ENCODE measurements at regions not wholly inside any gene's neighbourhood (a gene's known extent, or its start where the extent isn't known, plus 50 kb on each side); places are given as distances from the start of the nearest gene placed in this dataset.

- no peak for DNase-seq (ENCODE audit: low read depth, low spot score)
Observed at GRCh38 chr12:91586015-91586414, 403.4 kb upstream of the DCN start.

- DNase-seq (ENCODE audit: low read depth, low spot score), result no peak
Observed at GRCh38 chr12:91582811-91583210, 400.2 kb upstream of the DCN start.

- no peak for DNase-seq (ENCODE audit: low read depth, low spot score)
Observed at GRCh38 chr12:91579516-91580263, 397.1 kb upstream of the DCN start.

GRCh38 chr12:91577586-91578539, 395.2 kb upstream of the DCN start:
- peak; percentile 4 for DNase-seq (ENCODE audit: low read depth, low spot score)

DNA sequence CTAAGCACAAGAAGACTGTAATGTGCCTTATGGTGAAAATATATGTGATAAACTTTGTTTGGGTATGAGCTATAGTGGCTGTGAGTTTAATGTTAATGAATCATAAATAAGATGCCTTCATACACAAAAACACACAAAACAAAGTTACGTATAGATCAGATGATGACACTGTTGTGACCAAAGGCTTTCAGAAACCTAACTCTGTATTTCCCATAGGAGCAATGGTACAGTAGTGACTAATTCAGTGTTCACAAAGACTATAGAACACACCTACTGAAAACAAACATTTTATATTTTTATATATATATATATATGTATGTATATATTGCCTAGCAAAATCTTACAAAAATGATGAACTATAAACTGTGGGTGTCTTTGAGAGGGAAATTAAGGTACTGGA, 393.8 kb upstream of the DCN start:
- DNase-seq (ENCODE audit: low read depth, low spot score), result no peak

GRCh38 chr12:91575630-91576029, 393.0 kb upstream of the DCN start:
- DNase-seq (ENCODE audit: low read depth, low spot score), result no peak

DNA sequence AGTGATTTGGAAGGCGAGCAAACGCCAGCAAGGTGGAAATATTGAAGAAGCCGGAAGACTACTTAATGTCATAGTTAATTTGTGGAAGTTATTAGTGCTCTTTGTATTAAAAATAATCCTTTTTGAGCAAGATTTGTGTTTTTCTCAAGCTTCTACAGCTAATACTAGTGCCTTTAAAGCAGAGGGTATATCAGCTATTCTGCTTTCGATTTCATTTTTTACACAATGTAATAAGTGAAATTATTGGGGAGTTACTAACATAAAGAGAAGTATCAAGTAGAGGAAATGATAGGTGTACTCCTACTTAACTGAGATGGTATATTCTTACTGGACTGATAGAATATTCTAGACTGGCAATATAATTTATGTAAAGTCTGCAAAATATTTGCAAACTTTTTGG, 392.4 kb upstream of the DCN start:
- DNase-seq (ENCODE audit: low read depth, low spot score), result no peak

- DNase-seq (ENCODE audit: low read depth, low spot score), result no peak
Observed at GRCh38 chr12:91574391-91574790, 391.8 kb upstream of the DCN start.

- no peak for DNase-seq (ENCODE audit: low read depth, low spot score)
Observed at GRCh38 chr12:91572869-91573268, 390.3 kb upstream of the DCN start.

DNA sequence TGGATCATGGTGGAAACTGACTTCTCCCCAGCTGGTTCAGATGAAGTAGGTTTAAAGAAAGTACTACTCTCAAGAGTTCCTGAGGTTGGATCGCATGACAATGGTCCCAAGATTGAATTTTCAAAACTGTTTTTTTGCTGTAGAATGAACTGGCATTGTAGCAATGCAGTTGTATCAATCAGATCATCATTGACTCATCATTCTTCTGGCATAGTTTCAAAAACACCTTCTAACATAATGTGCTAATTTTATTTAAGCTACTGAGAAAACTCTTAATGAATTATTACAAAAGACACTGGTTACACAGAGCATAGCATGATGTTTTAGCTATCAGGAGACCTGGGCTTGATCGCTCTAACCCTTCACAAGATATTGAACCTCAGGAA, 384.5 kb upstream of the DCN start:
- no peak for DNase-seq (ENCODE audit: low read depth, low spot score)

GRCh38 chr12:91566328-91567099, 383.9 kb upstream of the DCN start:
- no peak for DNase-seq (ENCODE audit: low read depth, low spot score)

DNA sequence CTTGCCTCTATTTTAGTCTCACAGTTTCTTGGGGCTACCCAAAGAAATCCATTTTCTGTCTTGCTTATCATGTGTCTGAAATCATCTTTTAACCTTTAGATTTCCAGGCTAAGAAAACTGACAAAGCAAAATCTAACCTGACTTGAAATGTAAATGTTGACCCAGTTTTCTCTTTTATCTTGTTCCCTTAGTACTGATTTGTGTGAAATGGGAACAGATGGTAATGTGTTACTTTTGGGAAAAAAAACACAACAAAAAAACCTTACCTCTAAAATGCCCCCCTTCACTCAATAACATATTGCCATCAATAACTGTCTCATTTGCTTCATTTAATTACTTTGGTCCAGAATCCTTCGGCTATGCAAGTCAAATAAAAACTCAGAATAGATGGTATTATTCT, 383.2 kb upstream of the DCN start:
- DNase-seq (ENCODE audit: low read depth, low spot score), result no peak

DNA sequence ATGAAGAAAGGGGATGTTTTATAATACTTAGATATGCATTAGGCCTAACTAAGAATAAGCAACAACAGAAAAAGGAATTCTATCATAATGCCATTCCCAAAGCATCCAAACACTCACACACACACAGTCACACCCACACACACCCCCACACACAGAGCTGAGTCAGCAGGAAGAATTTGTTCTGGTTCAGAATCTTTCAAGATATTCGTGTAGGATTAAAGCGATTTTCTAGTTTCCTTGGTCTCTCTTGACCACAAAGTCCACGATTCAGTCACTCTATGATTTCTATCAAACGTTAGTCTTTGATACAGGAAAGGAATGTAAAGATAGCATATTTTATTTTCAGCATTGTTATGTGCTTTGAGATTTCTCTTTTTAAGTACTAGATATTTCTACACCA, 382.6 kb upstream of the DCN start:
- DNase-seq (ENCODE audit: low read depth, low spot score), result no peak

DNA sequence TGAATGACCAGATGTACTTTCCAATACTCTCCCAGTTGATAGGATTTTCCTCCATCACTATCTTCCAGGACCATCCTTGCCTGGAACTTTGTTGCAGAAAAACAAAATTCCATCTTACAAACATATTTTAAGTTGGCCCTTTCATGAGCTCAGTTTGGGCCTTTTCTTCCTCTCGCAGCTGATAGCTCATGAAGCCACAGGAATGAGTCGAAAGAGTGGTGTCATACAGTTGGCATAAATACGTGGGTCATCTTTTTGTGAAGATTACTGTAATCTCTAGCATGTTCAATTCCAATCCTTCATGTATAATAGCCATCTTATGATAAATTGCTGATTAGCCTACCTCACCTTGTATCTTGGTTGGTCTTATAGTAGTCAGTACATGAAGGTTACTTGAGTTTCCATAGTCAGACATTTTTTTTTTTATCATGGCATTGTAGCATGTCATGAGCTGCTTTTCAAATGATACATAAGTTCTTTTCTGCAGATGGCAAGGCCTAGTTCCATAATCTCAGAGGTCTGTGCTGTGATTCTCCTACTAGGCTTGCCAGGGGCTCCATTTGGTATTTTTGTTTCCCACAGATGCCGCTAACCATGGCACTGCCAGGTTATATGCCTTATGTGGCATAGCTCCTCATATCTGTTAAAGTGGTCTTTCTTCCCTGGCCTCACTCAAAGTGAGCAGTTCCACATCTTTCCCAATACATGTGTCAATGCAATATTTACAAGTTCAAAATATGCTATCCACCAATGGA, 380.6 kb upstream of the DCN start:
- DNase-seq (ENCODE audit: low read depth, low spot score), result no peak

GRCh38 chr12:91562476-91562875, 379.9 kb upstream of the DCN start:
- no peak for DNase-seq (ENCODE audit: low read depth, low spot score)

DNA sequence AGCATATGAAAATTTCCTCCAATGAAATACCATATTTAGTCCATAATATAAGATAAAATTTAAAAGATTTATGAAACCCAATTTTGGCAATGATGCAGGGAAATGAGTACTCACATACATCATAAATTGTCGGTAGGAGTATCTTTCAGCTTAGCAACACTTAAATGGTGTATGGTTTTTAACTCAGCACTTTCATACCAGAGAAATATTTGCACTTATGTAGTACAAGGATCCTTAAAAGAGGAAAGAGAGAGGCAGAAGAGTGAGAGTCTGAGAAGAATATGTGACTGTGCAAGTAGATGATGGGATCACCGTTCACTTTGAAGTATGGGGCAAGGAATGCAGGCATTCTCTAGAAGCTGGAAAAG, 379.3 kb upstream of the DCN start:
- no peak for DNase-seq (ENCODE audit: low read depth, low spot score)

DNA sequence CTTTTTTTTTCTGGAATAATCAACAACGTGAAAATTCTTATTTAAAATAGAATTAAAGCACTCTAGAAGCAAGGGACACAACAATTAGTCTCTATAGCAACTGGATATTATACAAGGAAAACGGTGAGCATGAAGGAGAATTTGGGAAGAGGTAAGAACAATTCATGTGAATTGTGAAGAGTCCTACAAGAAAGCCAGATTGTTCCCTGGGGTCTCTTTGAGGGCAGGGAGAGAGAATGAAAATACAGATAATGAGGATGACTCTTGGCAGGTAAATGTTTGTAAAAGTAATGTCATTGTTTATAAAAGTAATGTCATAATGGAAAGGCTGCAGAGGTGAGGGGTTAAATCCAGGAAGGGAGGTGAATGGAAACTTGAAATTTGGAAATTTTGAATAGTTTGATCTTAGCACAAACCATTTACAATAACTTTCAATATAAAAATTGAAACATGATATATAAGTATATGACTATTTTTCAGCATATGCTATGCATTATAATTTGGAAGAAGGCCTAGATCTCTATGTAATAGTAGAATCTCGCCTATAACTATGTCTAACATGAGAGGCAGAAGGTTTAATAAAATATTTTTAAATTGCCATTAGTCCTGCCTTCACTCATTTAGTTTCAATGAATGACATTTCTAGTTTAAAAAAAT, 378.8 kb upstream of the DCN start:
- DNase-seq (ENCODE audit: low read depth, low spot score), result no peak

DNA sequence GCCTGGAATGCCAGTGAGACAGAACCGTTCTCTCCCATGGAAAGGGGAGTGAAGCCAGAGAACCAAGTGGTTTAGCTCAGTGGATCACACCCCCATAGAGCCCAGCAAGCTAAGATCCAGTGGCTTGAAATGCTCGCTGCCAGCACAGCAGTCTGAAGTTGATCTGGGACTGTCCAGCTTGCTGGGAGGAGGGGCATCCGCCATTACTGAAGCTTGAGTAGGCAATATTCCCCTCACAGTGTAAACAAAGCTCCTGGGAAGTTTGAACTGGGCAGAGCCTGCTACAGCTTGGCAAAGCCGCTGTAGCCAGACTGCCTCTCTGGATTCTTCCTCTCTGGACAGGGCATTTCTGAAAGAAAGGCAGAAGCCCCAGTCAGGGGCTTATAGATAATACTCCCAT, 374.3 kb upstream of the DCN start:
- no peak for DNase-seq (ENCODE audit: low read depth, low spot score)

- DNase-seq (ENCODE audit: low read depth, low spot score), result no peak
Observed at GRCh38 chr12:91555436-91556415, 373.1 kb upstream of the DCN start.

DNA sequence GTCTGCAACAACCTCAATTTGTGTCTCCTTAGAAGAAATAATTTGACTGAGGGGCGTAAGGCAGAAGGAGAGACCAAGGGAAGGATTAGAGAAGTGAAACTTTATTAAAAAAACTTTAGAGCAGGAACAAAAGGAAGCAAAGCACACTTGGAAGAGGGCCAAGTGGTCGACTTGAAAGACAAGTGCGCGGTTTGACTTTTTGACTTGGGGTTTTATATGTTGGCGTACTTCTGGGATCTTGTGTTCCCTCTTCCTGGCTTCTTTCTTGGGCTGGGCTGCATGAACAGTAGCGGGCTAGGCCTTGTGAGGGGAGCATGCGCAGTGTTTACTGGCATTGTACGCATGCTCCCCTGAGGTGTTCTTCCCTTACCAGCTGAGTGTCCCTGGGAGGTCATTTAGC, 369.3 kb upstream of the DCN start:
- DNase-seq (ENCODE audit: low read depth, low spot score), result no peak

Measured in smooth muscle cell of the brain vasculature (primary cell).